ENCODE measurements at regions not wholly inside any gene's neighbourhood (a gene's known extent, or its start where the extent isn't known, plus 50 kb on each side); places are given as distances from the start of the nearest gene placed in this dataset.
"Not testable (repeated sequence)": the region's sequence is repeated elsewhere in the genome, so short reads cannot be mapped to it uniquely, and the experiment has no call there.

DNA sequence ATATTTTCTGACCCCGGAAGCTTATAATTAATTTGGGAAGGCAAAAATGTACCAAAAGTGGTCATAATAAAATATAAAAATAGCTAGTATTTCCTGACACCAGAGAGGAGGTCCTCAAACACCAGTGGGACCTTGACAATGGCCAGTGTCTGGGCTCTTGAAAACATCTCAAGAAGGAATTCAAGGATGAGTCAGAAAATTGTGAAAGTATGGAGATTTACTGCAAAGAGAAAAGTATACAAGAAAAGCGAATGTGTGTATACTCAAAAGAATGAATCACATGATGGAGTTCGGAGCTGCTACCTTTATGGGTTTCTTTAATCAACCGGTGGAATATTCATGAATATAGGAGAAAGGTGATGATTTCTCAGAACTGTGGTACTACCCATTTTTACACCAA, 1709.0 kb upstream of the WWC1 start:
- no peak for FAIRE-seq

DNA sequence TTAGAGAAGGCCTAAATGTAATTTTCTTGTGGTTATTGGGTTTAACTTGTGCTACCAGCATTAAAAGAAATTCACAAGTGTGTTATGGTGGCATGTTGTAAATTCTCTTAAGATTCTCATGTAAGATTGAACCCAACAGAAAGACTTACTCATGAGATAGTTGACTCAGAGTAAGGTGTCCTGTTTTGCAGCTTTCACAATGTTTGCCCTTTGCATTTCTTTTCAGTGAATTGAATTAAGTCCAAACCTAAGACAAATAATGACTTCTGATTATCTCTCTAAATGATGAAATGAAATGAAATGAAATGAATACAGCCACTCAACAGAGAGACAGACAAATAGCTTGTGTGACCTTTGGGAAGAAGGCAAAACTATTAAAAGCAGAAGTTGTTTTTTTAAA, 1696.9 kb upstream of the WWC1 start:
- no peak for FAIRE-seq

- no peak for FAIRE-seq
Measured at GRCh38 chr5:166595274-166595951, 1696.0 kb upstream of the WWC1 start.

DNA sequence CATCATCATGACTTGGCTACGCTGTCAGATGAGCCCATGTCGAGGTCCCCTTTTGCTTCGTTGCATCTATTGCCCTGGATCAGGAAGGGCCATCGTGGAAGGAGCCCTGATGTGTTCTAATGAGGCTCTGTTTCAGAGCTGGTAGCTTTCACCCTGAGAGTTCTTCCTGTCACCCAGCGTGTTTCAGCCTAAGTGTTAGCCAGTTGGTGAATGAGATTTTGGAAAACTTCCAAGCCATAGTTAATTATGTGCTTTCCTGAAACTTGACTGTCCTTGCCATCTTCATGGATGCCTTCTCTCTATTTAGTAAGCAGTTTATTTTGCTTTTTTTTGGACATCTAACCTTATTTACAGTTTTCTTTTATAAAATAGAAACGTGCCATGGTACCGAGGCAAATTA, 1695.4 kb upstream of the WWC1 start:
- FAIRE-seq, result no peak

- no peak for FAIRE-seq
Measured at GRCh38 chr5:166602271-166602670, 1689.2 kb upstream of the WWC1 start.

GRCh38 chr5:166617507-166617906, 1673.9 kb upstream of the WWC1 start:
- FAIRE-seq, result no peak

DNA sequence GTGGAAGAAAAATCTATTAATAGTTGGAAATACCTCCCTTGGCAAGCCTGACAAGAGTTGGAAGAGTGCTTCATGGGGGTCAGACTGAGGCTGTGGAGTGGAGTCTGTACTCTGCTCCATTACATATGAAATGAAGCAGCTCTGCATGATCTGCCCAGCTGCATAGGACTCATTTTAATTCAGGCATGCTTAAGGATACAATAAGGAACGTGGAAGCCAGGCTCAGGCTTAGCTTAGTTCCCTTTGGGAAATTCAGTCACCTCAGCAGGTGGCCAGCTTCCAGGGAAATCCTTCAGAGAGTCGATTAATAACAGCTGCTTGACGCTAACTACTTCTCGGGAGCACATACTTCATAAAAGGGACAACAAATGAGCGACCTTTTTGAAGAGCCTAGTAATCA, 1672.9 kb upstream of the WWC1 start:
- FAIRE-seq, result no peak

DNA sequence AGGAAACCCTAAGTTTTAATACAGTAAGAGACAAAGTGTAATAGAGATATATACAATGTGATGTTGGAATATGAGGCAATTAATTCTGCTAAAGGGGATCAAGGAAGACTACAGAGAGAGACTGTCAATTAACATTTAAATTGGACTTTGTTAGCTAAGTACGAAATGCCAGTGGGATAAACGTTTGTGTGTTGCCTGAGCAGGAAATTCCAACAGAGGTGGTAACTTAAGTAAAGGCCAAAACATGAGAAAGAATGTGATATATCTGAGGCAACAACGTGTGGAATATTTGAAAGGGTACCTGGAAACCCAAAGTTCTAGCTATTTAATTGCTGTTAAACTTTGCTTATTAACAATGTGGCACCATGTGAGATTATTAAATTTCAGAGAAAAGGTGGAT, 1666.9 kb upstream of the WWC1 start:
- no peak for FAIRE-seq

DNA sequence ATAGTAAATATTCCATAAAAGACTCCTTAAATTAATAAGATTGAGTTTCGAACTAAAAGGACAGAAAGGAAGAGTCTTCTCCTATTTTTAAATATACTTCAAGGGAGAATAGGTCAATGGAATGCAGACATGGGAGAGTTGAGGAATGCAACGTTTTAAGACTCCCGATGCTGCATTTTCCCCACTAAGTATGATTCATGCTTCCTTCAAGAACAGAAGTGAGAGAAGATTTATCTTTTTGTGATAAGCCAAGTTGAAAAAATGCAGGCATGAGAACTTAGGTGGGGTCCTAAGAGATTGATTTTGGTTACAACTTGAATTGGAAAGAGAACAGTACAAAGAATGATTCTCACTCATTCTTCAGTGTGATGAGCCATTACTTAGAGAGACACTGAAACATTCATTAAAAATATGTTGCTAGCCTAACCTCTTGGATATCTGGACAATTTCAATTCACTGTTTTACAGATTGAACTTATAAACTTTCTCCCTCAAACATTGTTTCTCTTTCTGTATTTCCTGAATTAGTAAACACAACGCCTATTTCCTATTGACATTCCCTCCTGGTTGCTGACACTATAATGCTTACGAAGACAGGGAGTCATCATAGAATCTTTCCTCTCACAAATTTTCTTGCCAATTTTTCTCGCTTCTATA, 1666.1 kb upstream of the WWC1 start:
- FAIRE-seq, result peak; percentile 94

DNA sequence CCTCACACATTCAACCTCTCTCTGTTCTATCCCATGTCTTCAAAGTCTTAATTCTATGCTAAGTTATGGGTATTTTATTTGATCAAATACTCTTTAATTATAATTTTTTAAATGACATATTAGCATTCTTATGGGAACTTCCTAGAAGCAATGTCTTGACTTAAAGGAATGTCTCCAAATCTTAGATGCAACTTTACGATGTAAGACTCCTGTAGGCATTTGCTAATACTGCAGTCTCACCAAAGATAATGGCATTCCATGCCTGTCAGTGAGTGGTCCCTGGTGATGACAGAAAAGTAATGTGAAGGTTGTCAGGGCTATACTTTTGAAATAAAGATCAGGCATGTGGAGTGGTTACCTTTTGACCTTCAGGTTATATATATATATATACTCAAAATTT, 1654.2 kb upstream of the WWC1 start:
- no peak for FAIRE-seq

DNA sequence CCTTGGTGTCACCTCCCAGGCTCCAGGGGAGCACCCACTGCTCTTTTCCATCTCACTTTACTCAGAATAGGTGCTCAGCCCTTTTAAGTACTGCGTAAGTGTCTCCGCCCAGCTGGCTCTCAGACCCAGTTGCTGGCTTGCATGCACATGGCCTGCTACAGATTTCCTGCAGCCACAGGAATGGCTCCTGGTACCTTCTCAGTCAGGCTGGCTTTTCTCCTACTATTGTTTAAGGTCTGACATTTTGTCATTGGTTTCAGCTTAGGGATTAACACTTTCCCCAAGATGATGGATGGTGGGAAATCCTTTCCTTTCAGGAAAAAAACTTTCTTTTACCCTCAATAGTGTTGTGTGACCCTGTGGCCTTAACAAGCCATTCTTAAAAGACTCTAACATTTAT, 1652.3 kb upstream of the WWC1 start:
- FAIRE-seq, result no peak

DNA sequence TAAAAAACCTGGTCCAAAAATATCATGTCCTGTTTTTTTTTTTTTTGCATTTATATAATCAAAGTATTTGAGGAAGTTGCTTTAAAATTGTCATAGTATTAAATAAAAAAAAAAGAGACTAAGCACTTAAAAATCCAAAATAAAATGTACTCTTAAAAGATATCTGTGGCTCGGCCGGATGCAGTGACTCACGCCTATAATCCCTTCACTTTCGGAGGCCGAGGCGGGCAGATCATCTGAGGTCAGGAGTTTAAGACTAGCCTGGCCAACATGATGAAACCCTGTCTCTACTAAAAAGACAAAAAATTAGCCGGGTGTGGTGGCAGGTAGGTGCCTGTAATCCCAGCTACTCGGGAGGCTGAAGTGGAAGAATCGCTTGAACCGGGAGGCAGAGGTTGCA, 1651.3 kb upstream of the WWC1 start:
- not testable (repeated sequence) for FAIRE-seq

- FAIRE-seq, result no peak
Measured at GRCh38 chr5:166648736-166649135, 1642.7 kb upstream of the WWC1 start.

- no peak for FAIRE-seq
Measured at GRCh38 chr5:166649676-166650075, 1641.8 kb upstream of the WWC1 start.

- FAIRE-seq, result no peak
Measured at GRCh38 chr5:166651234-166651633, 1640.2 kb upstream of the WWC1 start.

DNA sequence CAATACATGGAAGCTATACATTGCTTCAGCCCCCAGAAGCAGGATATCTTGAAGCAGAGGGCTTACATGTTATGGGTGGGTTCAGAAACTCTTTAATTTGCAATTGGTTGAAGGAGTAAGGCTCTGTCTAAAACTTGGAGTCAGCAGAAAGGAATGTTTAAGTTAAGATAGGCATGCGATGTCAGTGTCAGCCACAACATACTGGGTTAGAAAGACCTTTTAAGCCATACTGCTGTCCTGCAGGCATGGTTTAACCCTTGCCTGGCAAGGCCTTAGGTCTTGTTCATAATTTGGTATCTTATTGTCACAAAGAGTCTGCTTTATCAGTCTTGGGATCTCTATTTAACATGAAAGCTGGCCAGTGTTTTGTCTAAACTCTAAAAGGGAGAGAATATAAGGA, 1619.6 kb upstream of the WWC1 start:
- FAIRE-seq, result no peak

DNA sequence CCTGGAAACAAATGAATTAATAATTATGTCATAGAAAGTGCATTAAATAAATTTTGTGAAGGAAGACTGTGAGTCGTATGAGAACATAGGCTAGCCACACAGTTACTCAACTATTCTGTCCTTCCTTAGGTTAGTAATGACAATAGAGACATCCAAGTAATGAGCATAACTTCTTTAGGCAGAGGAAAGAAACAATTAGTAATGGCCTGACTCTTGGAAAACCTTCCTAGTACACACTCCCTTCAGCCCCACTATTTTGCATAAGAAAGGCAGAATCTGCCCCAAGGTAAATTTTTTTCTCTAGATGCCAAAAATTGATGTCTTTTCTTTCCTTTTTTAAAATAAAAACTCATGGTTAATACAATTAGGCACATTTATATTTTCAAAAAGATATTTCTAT, 1619.0 kb upstream of the WWC1 start:
- FAIRE-seq, result no peak

DNA sequence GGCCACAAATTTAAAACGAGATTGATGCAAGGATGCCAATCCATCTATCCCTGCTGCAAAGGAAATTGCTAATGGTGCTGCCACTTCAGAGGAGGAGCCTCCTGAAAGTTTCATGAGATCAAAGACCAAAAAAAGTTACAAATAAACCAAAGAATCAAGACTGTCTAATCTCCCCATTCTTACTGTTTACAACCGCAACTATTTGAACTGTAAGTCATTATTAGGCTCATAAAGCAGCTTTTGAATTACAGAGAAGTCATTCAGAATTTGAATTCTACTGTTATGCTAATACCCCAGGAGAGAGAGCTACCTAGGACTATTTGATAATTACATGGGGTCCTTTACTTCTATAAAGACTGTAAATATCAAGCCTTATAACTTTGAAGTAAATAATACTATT, 1613.6 kb upstream of the WWC1 start:
- FAIRE-seq, result no peak

- FAIRE-seq, result no peak
Measured at GRCh38 chr5:166679331-166679730, 1612.1 kb upstream of the WWC1 start.

DNA sequence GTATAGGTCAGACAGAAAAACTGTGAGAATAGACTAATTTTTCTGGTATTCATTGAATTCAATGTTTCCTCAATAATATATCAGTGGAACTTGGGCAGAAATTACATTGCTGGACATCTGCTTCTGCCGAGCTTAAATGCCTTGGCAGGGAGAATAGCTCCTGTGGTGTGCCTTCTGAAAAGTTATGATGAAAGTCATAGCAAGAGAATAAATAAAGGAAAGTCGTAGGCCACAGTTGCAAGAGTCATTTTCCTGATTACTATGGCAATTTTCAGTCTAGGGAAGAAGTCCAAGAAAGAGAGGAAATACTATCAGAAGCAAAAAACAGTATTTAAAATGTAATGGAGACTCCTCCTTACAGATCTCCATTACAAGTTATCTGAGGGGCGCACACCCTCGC, 1596.1 kb upstream of the WWC1 start:
- FAIRE-seq, result no peak

DNA sequence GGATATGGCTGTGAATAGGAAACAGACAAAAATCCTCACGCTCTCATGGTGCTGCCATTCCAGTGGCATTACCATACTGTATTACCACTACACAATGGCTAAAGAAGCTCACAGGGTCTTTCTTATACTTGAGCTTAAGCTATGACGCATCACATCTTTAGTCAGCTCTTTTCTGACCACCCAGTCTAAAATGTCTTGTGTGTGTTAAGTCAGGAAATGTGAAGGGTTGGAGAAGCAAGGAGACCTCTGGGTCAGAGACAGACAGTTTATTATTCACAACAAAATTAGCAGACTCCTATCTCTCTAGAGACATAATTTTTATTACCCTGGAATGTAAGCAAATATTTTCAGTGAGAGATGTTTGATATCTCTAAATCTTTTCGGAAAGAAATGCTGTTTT, 1583.2 kb upstream of the WWC1 start:
- peak; percentile 95 for FAIRE-seq

DNA sequence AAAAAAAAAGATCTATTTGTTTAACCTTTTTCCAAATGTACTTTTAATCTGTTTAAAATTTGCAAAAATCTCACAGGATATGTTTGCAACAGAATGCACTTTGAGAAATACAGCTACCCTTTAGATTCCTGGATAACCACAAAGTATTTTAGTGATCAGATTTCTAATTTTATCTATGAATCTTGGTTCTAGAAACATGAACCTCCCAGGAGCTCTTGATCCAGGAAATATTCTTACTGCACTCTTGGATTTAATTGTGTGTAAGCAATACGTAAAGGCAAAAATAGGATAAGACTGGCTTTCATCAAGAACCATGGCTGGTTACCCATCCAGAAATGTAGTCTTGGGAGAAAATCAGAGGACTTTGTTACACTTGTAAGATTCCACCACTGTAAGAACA, 1581.8 kb upstream of the WWC1 start:
- FAIRE-seq, result no peak

GRCh38 chr5:166710271-166710670, 1581.2 kb upstream of the WWC1 start:
- no peak for FAIRE-seq

- FAIRE-seq, result no peak
Measured at GRCh38 chr5:166712447-166713185, 1578.8 kb upstream of the WWC1 start.
